Suprapubic skin (tissue), 4 donors: ENCODE measurements at regions not wholly inside any gene's neighbourhood (a gene's known extent, or its start where the extent isn't known, plus 50 kb on each side); places are given as distances from the start of the nearest gene placed in this dataset.

Experiments used
- CTCF ChIP-seq, 2 donors: fragments of 200-600 bp in 1 of 2; fragments of 450-650 bp in 1 of 2; sonication (generic) in 1 of 2; IDR thresholded peaks; one replicate each; pipeline ENCODE4 v1.5.1; 2016 to 2019; ENCODE audit warnings: antibody characterized with exemption in 2 of 2, mild to moderate bottlenecking in 1 of 2, moderate library complexity in 1 of 2
- EP300 ChIP-seq: sonication (generic); formaldehyde crosslinking; IDR thresholded peaks from one replicate; pipeline ENCODE4 v1.6.1; 2017; ENCODE audit warnings: antibody characterized with exemption
- POLR2A ChIP-seq, 2 donors: fragments of 450-650 bp; IDR thresholded peaks; one replicate each; pipeline ENCODE4 v1.6.1; 2017; ENCODE audit warnings: antibody characterized with exemption in 2 of 2, mild to moderate bottlenecking in 2 of 2, moderate library complexity in 2 of 2
- POLR2AphosphoS5 ChIP-seq, 3 donors: sonication (generic); formaldehyde crosslinking; IDR thresholded peaks; one replicate each; pipeline ENCODE4 v1.6.1; 2017; ENCODE audit warnings: antibody characterized with exemption in 3 of 3

- TF ChIP-seq CTCF (IDR thresholded peaks at IDR 0.05) (no peak), POLR2A (IDR thresholded peaks at IDR 0.05) (no peak), EP300 (no peak), POLR2AphosphoS5 (IDR thresholded peaks at IDR 0.05) (no peak)
Measured at GRCh38 chr7:25828468-25828867, 323.5 kb upstream of the NFE2L3 start.
